ENCODE measurements at regions not wholly inside any gene's neighbourhood (a gene's known extent, or its start where the extent isn't known, plus 50 kb on each side); places are given as distances from the start of the nearest gene placed in this dataset.

DNA sequence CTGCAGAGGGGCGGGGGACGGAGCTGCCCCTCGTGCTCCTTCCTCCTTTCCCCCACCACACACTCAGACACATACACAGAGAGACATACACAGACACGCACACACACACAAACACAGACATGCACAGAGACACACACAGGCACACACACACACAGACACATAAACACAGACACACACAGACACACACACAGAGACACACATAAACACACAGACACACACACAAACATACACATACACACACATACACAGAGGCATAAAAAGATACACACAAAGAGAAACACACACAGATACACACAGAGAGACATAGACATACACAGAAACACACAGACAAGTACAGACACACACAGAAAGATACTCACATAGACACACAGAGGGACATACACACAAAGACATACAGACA, 136.0 kb downstream of the UQCRFS1 start:
- Histone ChIP-seq H3K9ac (ENCODE audit: insufficient read length, low read depth) (no peak overlapping the region), H3K9me3 (ENCODE audit: insufficient read depth, low read length) (no peaks in the 10 kb centered on the region)

DNA sequence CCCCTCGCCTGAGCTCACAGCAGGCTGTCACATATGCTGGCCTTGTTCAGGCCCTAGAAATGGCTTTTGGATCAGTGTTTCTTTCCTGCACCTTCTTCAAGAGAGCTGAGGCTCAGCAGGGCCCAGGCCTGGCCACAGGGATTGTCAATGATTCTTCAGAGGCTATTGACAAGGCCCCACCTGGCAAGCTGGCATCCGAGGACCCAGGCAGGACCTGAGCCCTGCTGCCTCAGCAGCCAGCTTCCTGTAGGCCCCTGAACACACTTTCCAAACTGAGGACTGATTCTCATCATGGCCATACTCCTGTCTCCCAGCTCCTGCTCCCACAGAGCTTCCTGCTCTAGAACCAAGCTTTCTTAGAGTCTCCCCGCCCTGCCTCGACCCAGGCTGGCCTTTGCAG, 136.8 kb downstream of the UQCRFS1 start:
- H3K36me3 ChIP-seq (ENCODE audit: insufficient read depth, insufficient read length, low read length): no peaks in the 10 kb centered on the region
- DNase-seq (ENCODE audit: low read depth, low spot score): no peak
- no peaks in the 10 kb centered on the region for H3K27me3 ChIP-seq (ENCODE audit: insufficient read depth, insufficient read length)
- H3K9ac ChIP-seq (ENCODE audit: insufficient read length, low read depth): no peak overlapping the region
- H3K4me1 ChIP-seq (ENCODE audit: insufficient read depth, insufficient read length): peaks cover 5% of the 10 kb centered on the region
- H3K9me3 ChIP-seq (ENCODE audit: insufficient read depth, low read length): no peaks in the 10 kb centered on the region
- H3K4me3 ChIP-seq (ENCODE audit: insufficient read length, low read depth): no peak overlapping the region
- no peak for TF ChIP-seq SUZ12 (IDR thresholded peaks at IDR 0.05; ENCODE audit: extremely low read depth, insufficient read depth, insufficient read length)
- no peak for TF ChIP-seq ZNF274 (IDR thresholded peaks at IDR 0.05; ENCODE audit: low read depth, low read length)

More for the DNA sequence above, 136.0 kb downstream of the UQCRFS1 start:
- DNase-seq (ENCODE audit: low read depth, low spot score): no peak
- Histone ChIP-seq H3K36me3 (ENCODE audit: insufficient read depth, insufficient read length, low read length) (no peaks in the 10 kb centered on the region), H3K4me1 (ENCODE audit: insufficient read depth, insufficient read length) (peaks cover 5% of the 10 kb centered on the region), H3K4me3 (ENCODE audit: insufficient read length, low read depth) (no peak overlapping the region), H3K27me3 (ENCODE audit: insufficient read depth, insufficient read length) (no peaks in the 10 kb centered on the region)
- TF ChIP-seq SUZ12 (IDR thresholded peaks at IDR 0.05; ENCODE audit: extremely low read depth, insufficient read depth, insufficient read length) (no peak), YY1 (IDR thresholded peaks at IDR 0.05; ENCODE audit: insufficient read depth, insufficient read length) (no peak), ZNF274 (IDR thresholded peaks at IDR 0.05; ENCODE audit: low read depth, low read length) (no peak)

GRCh38 chr19:29075149-29075548, 137.8 kb downstream of the UQCRFS1 start:
- H3K27me3 ChIP-seq (ENCODE audit: insufficient read depth, insufficient read length): no peaks in the 10 kb centered on the region
- TF ChIP-seq SUZ12 (IDR thresholded peaks at IDR 0.05; ENCODE audit: extremely low read depth, insufficient read depth, insufficient read length) (no peak), ZNF274 (IDR thresholded peaks at IDR 0.05; ENCODE audit: low read depth, low read length) (no peak), YY1 (IDR thresholded peaks at IDR 0.05; ENCODE audit: insufficient read depth, insufficient read length) (no peak)
- H3K4me1 ChIP-seq (ENCODE audit: insufficient read depth, insufficient read length): peaks cover 5% of the 10 kb centered on the region
- DNase-seq (ENCODE audit: low read depth, low spot score): no peak
- no peaks in the 10 kb centered on the region for H3K36me3 ChIP-seq (ENCODE audit: insufficient read depth, insufficient read length, low read length)
- no peak overlapping the region for H3K4me3 ChIP-seq (ENCODE audit: insufficient read length, low read depth)
- H3K9ac ChIP-seq (ENCODE audit: insufficient read length, low read depth): no peak overlapping the region
- H3K9me3 ChIP-seq (ENCODE audit: insufficient read depth, low read length): no peaks in the 10 kb centered on the region

- DNase-seq (ENCODE audit: low read depth, low spot score): no peak
These were observed 138.4 kb downstream of the UQCRFS1 start for GRCh38 chr19:29074579-29074978.

DNA sequence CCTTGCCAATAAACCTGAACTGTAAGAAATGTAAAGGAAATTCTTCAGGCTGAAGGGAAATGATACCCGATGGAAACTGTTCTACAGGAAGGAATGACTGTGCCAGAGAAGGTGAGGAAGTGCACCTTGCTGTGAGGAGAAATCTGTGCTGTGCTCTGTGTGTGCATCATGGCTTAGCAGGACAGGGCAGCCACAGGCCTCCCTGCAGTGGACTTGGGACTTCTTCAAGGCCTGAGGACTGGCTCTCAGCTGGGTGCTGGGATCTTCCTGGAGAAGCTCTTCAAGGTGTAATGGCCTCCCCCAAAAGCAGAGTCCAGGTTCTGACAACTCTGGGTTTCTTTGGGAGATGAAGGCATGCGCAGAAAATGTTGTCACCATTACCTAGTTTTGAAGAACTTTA, 145.1 kb downstream of the UQCRFS1 start:
- no peaks in the 10 kb centered on the region for H3K9me3 ChIP-seq (ENCODE audit: insufficient read depth, low read length)
- peaks cover 4% of the 10 kb centered on the region for H3K4me1 ChIP-seq (ENCODE audit: insufficient read depth, insufficient read length)
- H3K4me3 ChIP-seq (ENCODE audit: insufficient read length, low read depth): no peak overlapping the region
- H3K36me3 ChIP-seq (ENCODE audit: insufficient read depth, insufficient read length, low read length): no peaks in the 10 kb centered on the region
- no peaks in the 10 kb centered on the region for H3K27me3 ChIP-seq (ENCODE audit: insufficient read depth, insufficient read length)
- DNase-seq (ENCODE audit: low read depth, low spot score): no peak
- TF ChIP-seq ZNF274 (IDR thresholded peaks at IDR 0.05; ENCODE audit: low read depth, low read length) (no peak), SUZ12 (IDR thresholded peaks at IDR 0.05; ENCODE audit: extremely low read depth, insufficient read depth, insufficient read length) (no peak), YY1 (IDR thresholded peaks at IDR 0.05; ENCODE audit: insufficient read depth, insufficient read length) (no peak)
- no peak overlapping the region for H3K9ac ChIP-seq (ENCODE audit: insufficient read length, low read depth)

More at GRCh38 chr19:29074579-29074978, 138.4 kb downstream of the UQCRFS1 start:
- no peaks in the 10 kb centered on the region for H3K36me3 ChIP-seq (ENCODE audit: insufficient read depth, insufficient read length, low read length)
- no peaks in the 10 kb centered on the region for H3K9me3 ChIP-seq (ENCODE audit: insufficient read depth, low read length)
- TF ChIP-seq SUZ12 (IDR thresholded peaks at IDR 0.05; ENCODE audit: extremely low read depth, insufficient read depth, insufficient read length) (no peak), ZNF274 (IDR thresholded peaks at IDR 0.05; ENCODE audit: low read depth, low read length) (no peak), YY1 (IDR thresholded peaks at IDR 0.05; ENCODE audit: insufficient read depth, insufficient read length) (no peak)
- H3K4me1 ChIP-seq (ENCODE audit: insufficient read depth, insufficient read length): peaks cover 5% of the 10 kb centered on the region
- H3K27me3 ChIP-seq (ENCODE audit: insufficient read depth, insufficient read length): no peaks in the 10 kb centered on the region
- no peak overlapping the region for H3K9ac ChIP-seq (ENCODE audit: insufficient read length, low read depth)
- no peak overlapping the region for H3K4me3 ChIP-seq (ENCODE audit: insufficient read length, low read depth)

DNA sequence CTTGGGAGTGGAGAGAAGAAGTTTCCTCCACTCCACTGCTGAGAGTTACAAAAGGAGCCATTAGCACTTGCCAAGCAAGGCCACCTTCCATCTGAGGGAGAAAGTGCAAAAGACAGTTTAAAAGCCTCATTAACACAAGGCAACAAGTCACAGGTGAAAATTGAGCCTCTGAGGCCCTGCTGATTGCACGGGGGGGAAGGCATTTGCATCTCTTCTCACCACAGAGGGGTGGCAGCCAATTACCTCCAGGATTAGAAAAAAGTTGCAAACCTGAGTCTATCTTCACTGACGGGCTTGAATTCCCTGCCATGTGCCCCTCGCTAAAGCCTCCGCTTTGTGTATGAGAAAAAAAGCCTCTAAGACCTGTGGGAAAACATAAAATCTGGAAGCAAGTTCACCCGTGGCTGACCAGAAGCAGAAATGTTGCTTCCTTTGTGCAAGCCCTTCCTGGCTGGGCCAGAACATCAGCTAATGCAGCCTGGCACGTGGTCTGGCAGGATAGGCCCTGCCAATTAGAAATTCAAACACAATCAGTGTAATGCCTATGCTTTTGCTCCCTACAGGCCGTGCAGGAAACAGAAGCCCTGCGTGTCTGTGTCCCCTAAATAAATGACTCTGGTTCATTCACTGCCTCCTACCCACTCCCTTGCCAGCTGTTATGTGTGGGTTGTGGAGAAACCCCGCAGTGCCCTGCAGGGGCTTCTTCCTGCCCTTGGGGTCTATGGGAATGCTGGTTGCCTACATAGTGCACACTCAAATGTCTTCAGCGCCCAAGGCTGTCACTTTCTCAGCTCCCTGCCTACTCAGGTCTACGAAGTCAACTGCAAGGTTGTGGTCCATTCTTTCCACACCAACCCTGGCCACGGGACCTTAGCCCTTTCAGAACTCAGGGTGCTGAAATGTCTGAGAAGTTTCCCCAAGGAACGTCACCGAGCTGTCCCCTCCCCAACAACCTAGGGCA, 150.2 kb downstream of the UQCRFS1 start:
- no peak overlapping the region for H3K4me3 ChIP-seq (ENCODE audit: insufficient read length, low read depth)
- no peak overlapping the region for H3K9ac ChIP-seq (ENCODE audit: insufficient read length, low read depth)
- no peaks in the 10 kb centered on the region for H3K36me3 ChIP-seq (ENCODE audit: insufficient read depth, insufficient read length, low read length)
- no peaks in the 10 kb centered on the region for H3K27me3 ChIP-seq (ENCODE audit: insufficient read depth, insufficient read length)
- H3K9me3 ChIP-seq (ENCODE audit: insufficient read depth, low read length): no peaks in the 10 kb centered on the region
- no peak for TF ChIP-seq YY1 (IDR thresholded peaks at IDR 0.05; ENCODE audit: insufficient read depth, insufficient read length)
- TF ChIP-seq SUZ12 (IDR thresholded peaks at IDR 0.05; ENCODE audit: extremely low read depth, insufficient read depth, insufficient read length): no peak
- no peak for TF ChIP-seq ZNF274 (IDR thresholded peaks at IDR 0.05; ENCODE audit: low read depth, low read length)
- DNase-seq (ENCODE audit: low read depth, low spot score): peak; percentile 59
- H3K4me1 ChIP-seq (ENCODE audit: insufficient read depth, insufficient read length): peaks cover 6% of the 10 kb centered on the region

DNA sequence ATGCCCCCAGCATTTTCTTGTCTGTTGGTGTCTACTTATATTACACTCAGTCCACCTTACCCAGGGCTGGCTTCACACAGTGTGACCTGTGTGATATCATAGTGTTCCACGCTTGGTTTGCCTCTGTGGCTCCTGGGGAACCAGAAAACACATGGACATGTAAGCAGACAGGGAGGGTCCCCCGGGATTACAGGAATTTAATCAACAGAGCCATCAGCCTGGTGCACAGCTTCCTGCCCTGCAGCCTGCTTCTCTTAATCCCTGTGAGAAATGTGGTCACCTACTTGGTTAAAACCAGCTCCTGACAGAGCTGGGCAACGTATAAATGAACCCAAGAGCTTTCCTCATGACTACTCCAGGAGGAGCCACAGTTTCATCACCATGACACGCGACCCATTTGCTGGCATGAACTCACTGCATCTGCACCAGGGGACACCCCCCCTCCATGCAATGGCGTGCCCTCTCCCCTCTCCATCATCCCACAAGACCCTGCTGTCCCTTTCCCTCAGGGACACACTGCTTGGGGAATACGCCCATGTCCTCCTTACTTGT, 152.1 kb downstream of the UQCRFS1 start:
- no peak for TF ChIP-seq YY1 (IDR thresholded peaks at IDR 0.05; ENCODE audit: insufficient read depth, insufficient read length)
- TF ChIP-seq ZNF274 (IDR thresholded peaks at IDR 0.05; ENCODE audit: low read depth, low read length): no peak
- TF ChIP-seq SUZ12 (IDR thresholded peaks at IDR 0.05; ENCODE audit: extremely low read depth, insufficient read depth, insufficient read length): no peak
- Histone ChIP-seq H3K9ac (ENCODE audit: insufficient read length, low read depth) (no peak overlapping the region), H3K27me3 (ENCODE audit: insufficient read depth, insufficient read length) (no peaks in the 10 kb centered on the region), H3K36me3 (ENCODE audit: insufficient read depth, insufficient read length, low read length) (no peaks in the 10 kb centered on the region), H3K4me1 (ENCODE audit: insufficient read depth, insufficient read length) (peaks cover 6% of the 10 kb centered on the region), H3K9me3 (ENCODE audit: insufficient read depth, low read length) (no peaks in the 10 kb centered on the region), H3K4me3 (ENCODE audit: insufficient read length, low read depth) (no peak overlapping the region)
- no peak for DNase-seq (ENCODE audit: low read depth, low spot score)

Measured in NT2/D1 (cell line).